Dermis blood vessel endothelial cell (primary cell): ENCODE measurements at regions not wholly inside any gene's neighbourhood (a gene's known extent, or its start where the extent isn't known, plus 50 kb on each side); places are given as distances from the start of the nearest gene placed in this dataset.

Experiments used
- DNase-seq: peaks from one replicate; pipeline ENCODE4 v3.0.0; 2010

DNA sequence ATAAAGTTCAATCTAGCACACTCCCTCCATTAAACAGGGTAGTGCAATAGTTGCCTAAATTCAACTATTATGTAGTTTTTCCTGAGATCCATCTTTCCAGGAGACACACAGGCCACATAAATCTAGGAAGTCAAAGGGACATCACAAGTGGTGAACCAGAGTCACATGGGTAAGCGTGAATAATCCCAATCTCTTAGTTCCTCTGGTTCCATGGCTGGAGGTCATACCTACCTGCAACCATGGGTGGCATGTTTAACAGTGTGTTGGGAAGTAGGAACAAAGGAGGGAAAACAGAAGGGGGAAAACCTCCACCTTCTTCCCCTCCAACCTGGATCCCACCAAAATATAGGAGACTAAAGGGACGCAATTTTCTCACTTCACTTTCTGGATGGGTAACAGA is 2651.6 kb downstream of the ARAP2 start:
- DNase-seq, result no peak

DNA sequence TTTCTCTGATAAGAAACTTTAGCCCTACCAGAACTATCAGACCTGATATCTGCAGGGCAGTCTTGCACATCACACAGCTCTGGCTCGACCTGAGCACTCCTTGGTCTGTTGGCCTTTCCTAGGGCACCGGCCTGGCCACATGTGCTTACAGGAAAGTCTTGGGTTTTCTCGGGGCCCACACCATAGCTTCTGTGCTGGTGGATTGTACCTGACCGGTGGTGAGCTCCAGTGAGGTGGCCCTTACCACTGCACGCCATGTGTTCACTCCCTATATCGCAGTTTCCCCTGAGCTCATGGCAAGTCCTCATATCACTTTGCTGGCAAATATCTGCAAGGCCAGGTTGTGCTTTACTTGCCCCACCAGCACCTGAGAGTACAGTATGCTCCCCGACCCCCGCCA is 2637.4 kb downstream of the ARAP2 start:
- no peak for DNase-seq

DNA sequence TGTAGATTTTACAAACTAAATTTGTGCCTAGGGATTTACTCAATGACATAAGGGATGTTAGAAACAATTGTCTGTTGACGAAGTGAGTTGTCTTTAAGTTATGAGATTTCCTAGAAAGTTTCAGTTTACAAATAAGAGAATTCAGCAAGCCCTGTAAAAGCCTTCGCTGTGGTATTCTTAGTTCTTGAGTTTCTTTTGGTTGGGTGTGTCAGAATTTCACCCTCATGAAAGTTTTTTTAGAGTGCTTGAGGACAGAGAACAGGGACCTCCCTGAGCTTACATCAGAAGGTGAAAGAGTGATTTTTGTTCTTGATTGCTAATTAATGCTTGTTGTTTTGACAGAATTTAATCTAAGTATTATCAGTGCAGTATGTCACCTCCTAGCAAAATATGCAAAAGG is 2628.2 kb downstream of the ARAP2 start:
- DNase-seq, result no peak

DNA sequence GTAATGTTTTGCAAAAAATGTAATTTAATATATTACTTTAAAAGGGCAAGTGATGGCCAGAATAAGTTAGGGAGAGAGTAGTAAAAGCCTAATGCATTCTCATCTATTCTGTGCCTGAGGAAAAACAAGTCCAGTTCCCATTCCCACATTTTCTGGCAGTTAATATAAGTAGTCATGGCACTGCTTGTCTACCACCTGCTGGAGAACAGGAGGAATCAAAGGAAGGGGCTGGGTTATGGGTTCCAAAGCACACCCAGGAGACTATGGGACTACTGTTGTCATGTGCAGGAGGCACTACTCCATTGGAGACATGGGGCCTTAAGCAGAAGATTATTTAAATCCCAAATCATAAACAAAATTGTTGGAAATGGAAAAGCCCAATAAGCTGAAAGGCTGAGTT is 2618.6 kb downstream of the ARAP2 start:
- no peak for DNase-seq

DNA sequence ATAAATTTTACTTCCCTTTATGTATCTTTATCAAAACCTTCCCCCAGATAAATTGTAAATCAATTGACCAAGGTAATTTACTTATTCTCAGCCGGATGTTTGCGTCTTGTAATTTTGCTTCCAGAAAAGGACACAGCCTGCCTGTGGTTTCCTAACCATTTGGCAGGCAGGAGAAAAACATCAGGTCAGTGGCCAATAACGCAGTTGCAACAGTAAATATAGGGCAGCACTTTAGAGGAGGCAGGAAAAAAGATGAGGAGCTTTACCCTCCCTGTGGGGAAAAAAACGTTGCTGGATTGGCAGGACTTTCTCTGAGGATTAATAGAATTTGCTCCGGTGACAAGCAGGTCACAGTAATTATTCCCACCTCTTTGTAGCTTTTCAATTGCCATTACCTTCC is 2618.1 kb downstream of the ARAP2 start:
- no peak for DNase-seq

DNA sequence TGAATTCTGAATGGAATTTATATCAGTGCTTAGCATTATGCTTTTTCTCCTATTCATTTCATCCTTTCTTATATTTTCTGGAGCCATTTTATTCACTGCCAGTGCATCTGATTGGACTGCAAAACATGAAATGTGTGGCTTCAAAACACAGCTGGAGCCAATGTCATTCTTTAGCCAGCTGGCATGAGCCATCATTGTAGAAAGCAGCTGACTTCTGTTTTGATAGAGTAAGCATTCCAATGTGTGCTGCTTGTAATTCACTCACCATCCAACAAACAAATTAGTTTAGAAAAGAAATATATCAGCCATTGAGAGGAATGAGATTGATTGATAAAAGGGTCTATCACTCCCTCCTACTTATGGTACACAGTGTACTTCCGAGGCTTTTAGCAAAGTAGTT is 2616.0 kb downstream of the ARAP2 start:
- no peak for DNase-seq

DNA sequence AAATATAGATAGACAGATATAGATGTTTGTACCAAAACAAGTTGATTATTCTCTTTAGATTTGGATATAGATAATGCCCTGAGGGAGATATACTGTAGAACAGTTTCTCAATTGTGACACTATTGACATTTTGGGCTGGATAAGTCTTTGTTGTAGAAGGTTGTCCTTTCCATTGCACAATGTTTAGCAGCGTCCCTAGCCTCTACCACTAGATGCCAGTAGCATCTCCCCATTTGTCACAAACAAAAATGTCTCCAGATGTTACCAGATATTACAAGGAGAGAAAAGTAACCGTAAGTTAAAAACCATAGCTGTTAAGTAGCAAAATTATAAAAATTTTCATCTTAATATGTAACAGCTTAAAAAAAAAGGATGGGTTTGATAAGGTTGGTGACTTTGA is 2595.3 kb downstream of the ARAP2 start:
- DNase-seq, result no peak

DNA sequence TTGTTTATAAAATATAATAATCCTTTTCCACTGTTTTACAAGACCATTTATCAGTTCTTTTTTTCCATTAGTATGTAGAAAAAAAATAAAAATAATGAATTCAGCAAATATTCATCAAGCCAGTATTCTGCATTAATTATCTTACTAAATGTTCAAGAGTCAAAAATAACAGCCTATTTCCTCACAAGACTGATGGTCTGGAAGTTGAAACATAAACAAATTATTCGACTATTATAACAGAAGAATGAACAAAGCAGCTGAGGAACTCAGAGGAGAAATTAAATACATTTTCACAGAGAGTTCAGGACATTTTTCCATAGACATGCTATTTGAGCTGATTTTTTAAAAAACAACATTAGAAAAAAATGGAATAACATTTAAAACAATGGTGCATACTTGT is 2594.8 kb downstream of the ARAP2 start:
- no peak for DNase-seq

DNA sequence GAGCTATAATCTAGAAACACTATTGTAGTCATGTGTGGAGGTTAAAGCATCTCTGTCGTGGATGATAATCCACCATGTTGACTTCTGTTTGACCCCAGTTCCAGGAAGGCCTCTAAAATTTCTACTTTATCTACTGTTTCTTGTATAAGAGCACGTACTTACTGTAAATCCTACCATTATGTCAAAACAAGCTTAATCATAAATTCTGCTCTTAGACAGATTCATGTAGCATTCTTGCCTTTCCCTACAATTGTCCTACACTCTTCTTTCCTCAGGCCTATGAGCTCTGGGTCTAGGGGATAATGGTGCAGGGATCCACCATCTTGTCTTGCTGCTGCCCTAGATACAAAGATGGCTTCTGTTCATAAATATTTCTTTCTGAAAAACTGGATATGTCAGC is 2594.3 kb downstream of the ARAP2 start:
- no peak for DNase-seq

DNA sequence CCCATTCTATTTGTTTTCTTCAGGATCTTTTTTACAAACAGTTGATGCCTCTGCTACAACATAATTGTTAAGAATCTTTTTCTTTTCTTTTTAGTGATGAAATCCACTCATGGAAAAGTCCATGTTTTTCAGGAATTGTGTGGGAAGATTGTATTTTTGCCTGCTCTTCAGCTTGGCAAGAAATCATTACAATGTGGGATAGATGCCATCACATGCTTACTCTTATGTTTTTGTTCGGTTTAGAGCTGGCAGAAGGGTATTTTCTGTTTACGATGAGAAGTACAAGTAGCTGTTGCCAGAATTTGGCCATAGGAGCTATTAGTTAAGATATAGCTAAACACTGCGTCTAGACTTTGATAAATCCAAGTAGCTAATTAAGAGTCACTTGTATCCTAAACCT is 2585.3 kb downstream of the ARAP2 start:
- no peak for DNase-seq

DNA sequence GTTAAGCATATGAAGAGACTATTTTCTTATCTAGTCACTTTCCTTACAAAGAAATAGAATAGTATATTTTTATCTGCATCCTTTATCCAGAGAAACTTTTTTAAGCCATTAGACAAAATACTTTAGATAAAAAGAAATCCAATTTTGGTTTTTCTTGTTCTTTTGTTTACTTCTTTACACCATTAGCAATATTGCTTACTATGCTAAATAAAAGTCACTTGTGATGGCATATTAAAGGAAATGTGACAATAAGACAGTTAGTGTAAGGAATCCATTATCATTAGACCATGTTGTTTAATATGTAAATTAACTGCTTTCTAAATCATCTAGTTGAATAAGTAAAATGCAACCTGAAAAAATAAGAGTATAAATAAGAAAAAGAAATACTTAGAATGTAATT is 2582.7 kb downstream of the ARAP2 start:
- no peak for DNase-seq

DNA sequence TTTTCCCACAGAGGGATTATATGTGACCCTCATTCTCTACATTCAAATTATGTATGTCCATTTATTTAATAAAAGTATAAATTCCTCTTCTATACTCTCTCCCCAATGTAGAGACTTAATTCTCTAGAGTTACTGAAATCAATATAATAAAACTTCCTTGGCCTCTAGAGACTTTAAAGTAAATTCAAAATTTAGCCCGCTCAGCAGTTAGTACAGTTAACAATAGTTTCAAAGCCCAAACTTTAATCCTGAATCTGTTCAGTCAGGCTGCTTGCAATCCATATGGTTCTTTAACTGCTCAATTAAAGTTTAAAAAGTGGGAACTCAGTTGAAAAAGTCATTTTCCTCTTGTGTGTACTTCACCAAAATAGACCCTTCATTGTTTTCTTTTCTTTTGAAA is 2558.4 kb downstream of the ARAP2 start:
- no peak for DNase-seq

DNA sequence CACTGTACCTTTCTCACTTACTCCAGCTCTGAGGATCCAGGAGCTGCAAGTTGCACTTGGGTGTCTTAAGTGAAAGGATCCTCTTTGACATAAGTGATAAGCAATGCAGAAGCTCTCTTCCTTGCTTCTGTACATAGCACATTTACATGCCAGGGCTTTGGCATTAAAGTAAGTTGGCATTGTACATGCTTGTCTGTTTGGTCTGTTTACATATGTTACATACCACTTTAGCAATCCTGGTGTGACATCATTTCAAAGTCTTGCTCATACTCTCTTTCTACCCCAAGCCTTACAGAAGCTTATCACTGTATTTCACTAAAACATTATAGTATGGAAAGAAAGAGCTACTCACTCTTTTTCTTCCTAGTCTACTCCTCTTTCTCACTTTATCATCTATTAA is 2548.3 kb downstream of the ARAP2 start:
- no peak for DNase-seq

DNA sequence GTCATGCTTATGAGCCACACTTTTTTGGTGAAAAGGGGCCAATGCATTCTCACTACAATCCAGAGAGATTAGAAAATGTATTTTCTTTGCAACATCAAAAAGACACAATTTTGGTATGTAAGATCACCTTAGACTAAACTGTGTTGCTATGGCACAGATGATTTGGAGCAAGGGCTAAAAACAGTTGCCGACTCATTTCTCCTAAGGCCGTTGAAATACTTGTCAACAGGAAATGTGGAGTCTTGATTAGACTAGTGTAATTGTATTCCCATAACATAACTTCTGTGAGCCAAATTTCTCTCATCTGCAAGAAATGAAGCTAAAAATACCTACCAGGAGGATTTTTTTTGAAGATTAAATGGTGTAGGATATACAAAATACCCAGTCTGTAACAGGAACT is 2547.7 kb downstream of the ARAP2 start:
- no peak for DNase-seq

DNA sequence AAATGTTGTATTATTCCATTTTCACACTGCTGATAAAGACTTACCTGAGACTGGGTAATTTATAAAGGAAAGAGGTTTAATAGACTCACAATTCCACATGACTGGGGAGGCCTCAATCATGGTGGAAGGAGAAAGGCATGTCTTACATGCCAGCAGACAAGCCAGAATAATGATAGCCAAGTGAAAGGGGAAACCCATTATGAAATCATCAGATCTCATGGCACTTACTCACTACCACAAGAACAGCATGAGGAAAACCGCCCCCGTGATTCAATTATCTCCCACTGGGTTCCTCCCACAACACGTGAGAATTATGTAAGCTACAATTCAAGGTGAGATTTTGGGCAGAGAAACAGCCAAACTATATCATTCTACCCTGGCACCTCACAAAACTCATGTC is 2535.1 kb downstream of the ARAP2 start:
- DNase-seq, result no peak

DNA sequence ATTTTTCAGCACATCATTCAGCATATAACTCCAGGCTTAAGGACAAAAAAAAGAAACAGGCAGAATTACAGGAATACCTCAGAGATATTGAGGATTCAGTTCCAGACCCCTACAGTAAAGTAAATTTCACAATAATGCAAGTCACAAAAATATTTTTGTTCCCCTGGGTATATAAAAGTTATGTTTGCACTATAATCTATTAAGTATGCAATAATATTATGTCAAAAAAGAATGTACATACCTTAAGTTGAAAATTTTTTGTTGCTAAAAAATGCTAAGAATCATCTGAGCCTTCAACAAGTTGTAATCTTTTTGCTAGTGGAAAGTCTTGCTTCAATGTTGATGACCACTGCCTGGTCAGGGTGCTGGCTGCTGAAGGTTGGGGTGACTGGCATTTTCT is 2532.5 kb downstream of the ARAP2 start:
- no peak for DNase-seq

DNA sequence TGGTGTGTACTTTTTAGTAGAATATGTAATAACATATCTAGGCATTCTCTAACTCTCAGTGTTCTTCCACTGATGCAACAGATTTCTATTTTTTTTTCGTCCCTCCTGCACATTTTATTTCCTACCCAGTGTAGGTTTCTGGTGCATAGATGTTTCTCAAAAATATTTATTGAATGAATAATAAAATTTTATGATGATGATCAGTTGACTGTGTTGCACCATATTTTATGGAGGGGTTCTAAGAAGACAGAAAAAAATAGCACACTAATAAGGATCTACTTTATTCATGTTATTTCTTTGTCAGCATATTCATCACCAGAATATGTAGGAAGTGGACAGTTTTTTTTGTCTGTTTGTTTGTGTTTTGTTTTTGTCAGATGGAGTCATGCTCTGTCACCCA is 2529.3 kb downstream of the ARAP2 start:
- DNase-seq, result no peak

DNA sequence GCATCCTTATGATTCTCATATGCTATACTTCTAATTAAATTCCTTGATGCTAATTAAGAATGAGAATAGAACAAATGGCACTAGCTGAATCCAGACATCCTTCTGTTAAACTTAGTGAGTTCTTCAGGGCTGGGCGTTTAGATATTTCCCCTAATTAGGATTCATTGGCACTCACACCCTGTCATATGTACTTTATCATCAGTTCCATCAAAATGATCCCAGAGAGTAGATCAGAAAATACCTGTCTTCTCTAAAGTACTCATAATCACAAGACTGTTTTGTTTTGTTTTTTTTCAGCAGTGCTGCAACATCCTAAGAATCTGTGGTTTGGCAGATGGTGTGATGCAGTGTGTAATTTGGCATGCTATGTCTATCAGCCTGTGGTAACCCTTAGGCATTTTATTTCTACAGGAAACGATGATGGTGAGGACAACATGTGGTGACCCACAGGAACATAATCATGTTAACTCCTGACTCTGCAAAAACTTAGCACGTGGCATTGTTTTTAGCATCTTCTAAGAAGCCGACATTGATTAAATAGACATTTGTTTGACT is 2528.4 kb downstream of the ARAP2 start:
- no peak for DNase-seq

DNA sequence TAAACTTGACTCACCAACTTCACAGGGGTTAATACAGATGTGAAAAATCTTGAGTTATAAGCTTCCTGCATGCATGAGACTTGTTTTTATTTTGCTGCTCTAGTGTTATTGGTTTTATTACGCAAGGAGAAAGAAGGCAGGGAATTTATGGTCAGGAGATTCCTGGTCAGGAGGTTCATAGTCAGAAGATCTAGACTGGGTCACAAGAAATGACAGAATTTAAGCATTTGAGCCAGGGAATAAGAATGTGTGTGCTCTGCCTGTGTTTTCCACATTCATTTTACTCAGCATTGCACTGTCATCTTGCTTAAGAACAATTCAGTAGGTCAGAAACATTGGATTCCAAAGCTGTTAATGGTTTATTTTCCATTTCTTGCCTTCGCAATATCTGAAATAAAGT is 2522.1 kb downstream of the ARAP2 start:
- no peak for DNase-seq

DNA sequence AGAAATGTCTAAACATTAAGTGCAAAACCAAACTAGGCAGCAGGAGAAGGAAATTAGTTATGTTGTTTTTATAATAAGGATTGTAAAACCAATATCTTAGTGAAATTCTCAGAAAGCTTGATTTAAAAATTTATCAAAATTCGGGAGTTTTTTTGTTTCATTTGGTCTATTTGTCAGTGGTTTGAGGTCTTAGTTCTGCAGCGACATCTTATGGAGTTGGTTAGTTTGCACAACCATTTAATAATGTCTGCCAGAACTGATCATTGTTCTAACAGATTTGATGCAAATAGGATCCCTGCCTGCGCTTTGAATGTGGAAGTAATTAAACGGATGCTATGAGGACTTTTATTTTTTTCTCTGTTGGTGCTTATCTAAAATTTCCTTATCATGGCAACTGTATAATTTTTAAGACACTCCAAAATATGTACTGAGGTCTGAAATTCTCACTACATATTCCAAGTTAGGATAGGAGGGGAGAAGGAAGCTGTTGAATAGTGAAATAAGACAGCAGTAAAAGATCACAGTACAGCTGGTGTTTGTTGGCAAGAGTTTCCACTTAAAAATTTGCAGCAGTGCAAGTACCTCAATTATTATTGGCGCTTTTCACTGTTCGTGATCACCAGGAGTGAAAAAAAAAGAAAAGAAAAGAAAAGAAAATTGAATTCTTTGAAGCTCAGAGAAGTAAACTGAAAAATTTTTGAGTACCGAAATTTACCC is 2521.4 kb downstream of the ARAP2 start:
- no peak for DNase-seq

DNA sequence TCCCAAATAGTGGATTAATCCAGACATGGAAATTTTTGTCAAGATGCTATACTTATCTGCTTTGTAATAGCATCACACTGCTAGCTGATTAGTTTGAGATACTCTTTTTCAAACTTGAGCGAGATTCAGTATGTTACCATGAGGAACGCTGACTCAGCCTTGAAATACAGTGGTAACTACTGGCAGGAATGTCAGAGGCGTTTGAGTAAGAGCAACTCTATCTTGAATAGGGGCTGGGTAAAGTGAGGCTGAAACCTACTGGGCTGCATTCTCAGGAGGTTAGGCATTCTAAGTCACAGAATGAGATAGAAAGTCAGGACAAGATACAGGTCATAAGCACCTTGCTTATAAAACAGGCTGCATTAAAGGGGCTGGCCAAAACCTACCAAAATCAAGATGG is 2519.6 kb downstream of the ARAP2 start:
- DNase-seq, result no peak

DNA sequence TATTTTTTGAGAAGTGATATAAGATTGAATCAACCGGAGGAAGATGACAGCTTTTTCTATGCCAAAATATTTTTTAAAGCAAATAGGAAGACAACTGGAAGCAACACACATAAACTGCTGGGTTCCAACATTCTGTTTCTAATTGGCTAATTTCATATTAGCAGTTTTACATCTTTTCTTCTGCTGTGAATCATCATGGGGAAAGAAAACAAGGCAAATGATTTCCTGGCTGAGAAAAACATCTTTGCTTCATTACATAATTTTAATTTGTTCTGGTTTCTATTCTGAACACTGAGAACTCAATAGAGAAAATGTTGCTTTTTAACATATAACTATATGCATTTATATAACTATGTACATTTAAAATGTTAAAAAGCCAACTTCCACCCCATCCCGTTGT is 2518.5 kb downstream of the ARAP2 start:
- no peak for DNase-seq

DNA sequence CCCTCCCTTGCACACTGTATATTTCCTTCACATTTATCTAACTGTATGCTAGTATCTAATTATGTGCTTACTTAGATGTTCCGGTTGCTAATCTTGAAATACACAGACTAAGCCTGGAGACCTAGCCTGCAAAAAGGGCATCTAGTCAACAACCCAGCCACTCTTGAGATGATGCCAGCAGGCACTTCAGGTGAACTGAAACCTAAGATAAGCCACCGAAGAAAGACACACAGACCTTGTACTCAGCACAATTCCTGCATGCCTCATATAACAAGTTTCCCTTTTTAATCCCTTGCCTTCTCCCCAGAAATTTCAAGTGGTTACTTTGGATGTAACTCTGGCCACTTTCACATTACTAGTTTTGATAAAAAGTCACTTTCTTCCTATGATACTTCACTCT is 2506.6 kb downstream of the ARAP2 start:
- no peak for DNase-seq

DNA sequence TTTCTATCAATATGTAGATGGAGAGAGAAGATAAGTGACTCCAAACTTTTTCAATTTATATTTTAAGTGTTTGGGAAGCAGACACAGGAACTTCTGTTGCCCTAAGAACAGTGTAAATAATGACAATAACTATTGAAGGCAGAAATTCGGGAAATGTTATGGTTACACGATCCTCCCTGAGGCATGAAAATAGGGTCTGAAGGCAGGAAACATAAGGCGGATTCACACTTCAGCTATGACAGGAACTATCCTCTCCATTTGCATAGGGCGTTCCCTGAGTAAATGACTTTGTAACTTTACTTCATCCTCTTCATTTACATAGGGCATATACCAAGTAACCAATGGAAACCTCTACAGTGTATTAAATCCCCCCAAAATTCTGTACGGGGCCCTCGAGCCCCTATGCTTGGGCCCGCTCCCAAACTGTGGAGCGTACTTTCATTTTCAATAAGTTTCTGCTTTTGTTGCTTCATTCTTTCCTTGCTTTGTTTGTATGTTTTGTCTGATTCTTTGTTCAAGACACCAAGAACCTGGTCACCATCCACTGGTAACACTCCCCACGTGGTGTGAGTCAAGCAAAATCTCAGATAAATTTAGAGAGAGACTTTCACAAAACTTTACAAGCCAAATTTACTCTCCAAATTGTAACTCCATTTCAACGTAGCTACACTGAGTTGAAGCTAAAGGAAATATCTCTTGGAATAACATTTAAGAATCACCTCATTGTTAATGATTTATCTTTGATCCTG is 2504.3 kb downstream of the ARAP2 start:
- DNase-seq, result no peak
